ENCODE measurements at regions not wholly inside any gene's neighbourhood (a gene's known extent, or its start where the extent isn't known, plus 50 kb on each side); places are given as distances from the start of the nearest gene placed in this dataset.

- Histone ChIP-seq H3K36me3 (ENCODE audit: control insufficient read depth, insufficient read depth, low read length) (no peaks in the 10 kb centered on the region), H3K4me1 (ENCODE audit: control insufficient read depth, insufficient read depth, low read length, poor library complexity, severe bottlenecking) (no peaks in the 10 kb centered on the region), H3K9me3 (ENCODE audit: control insufficient read depth in 2 of 2, low read length in 2 of 2) (no peaks in the 10 kb centered on the region), H3K27me3 (ENCODE audit: control insufficient read depth, insufficient read depth, low read length) (no peaks in the 10 kb centered on the region), H3K4me3 (ENCODE audit: low read depth, low read length) (no peak overlapping the region), H3K27ac (ENCODE audit: insufficient read depth, low read length, poor library complexity, severe bottlenecking) (no peak overlapping the region)
- Mint-ChIP-seq H3K27me3 (no peaks in the 10 kb centered on the region), H3K36me3 (no peaks in the 10 kb centered on the region), H3K27ac (no peak overlapping the region), H3K9me3 (peaks cover 1 to 9% (median 7%) of the 10 kb centered on the region in 7 donors), H3K4me1 (no peaks in the 10 kb centered on the region), H3K4me3 (no peak overlapping the region)
- ATAC-seq (ENCODE audit: low read depth in 2 of 2): no peak
- DNase-seq: no peak
Observed at GRCh38 chr3:3636815-3637214, 162.4 kb upstream of the LRRN1 start.

GRCh38 chr3:3635109-3635508 is 164.1 kb upstream of the LRRN1 start:
- H3K9me3 Mint-ChIP-seq: peaks cover 1 to 9% (median 8%) of the 10 kb centered on the region in 7 donors
- H3K4me3 Mint-ChIP-seq: no peak overlapping the region

GRCh38 chr3:3634326-3634725 is 164.9 kb upstream of the LRRN1 start:
- H3K4me3 Mint-ChIP-seq: no peak overlapping the region
- H3K4me1 Mint-ChIP-seq: no peaks in the 10 kb centered on the region
- Histone ChIP-seq H3K9me3 (ENCODE audit: control insufficient read depth in 2 of 2, low read length in 2 of 2) (no peaks in the 10 kb centered on the region), H3K4me3 (ENCODE audit: low read depth, low read length) (no peak overlapping the region), H3K4me1 (ENCODE audit: control insufficient read depth, insufficient read depth, low read length, poor library complexity, severe bottlenecking) (no peaks in the 10 kb centered on the region), H3K27ac (ENCODE audit: insufficient read depth, low read length, poor library complexity, severe bottlenecking) (no peak overlapping the region), H3K36me3 (ENCODE audit: control insufficient read depth, insufficient read depth, low read length) (no peaks in the 10 kb centered on the region), H3K27me3 (ENCODE audit: control insufficient read depth, insufficient read depth, low read length) (no peaks in the 10 kb centered on the region)
- DNase-seq (no peak), ATAC-seq (ENCODE audit: low read depth in 2 of 2) (no peak)
- no peak overlapping the region for H3K27ac Mint-ChIP-seq
- no peaks in the 10 kb centered on the region for H3K36me3 Mint-ChIP-seq
- no peaks in the 10 kb centered on the region for H3K27me3 Mint-ChIP-seq
- peaks cover 1 to 14% (median 9%) of the 10 kb centered on the region in 7 donors for H3K9me3 Mint-ChIP-seq

More at GRCh38 chr3:3635109-3635508, 164.1 kb upstream of the LRRN1 start:
- H3K9me3 ChIP-seq (ENCODE audit: control insufficient read depth in 2 of 2, low read length in 2 of 2): no peaks in the 10 kb centered on the region
- H3K36me3 Mint-ChIP-seq: no peaks in the 10 kb centered on the region
- H3K4me1 ChIP-seq (ENCODE audit: control insufficient read depth, insufficient read depth, low read length, poor library complexity, severe bottlenecking): no peaks in the 10 kb centered on the region
- ATAC-seq (ENCODE audit: low read depth in 2 of 2) (no peak), DNase-seq (no peak)
- no peak overlapping the region for H3K4me3 ChIP-seq (ENCODE audit: low read depth, low read length)
- no peaks in the 10 kb centered on the region for H3K27me3 Mint-ChIP-seq
- H3K27ac ChIP-seq (ENCODE audit: insufficient read depth, low read length, poor library complexity, severe bottlenecking): no peak overlapping the region
- no peaks in the 10 kb centered on the region for H3K27me3 ChIP-seq (ENCODE audit: control insufficient read depth, insufficient read depth, low read length)
- no peaks in the 10 kb centered on the region for H3K36me3 ChIP-seq (ENCODE audit: control insufficient read depth, insufficient read depth, low read length)
- H3K27ac Mint-ChIP-seq: no peak overlapping the region
- H3K4me1 Mint-ChIP-seq: no peaks in the 10 kb centered on the region

- no peaks in the 10 kb centered on the region for H3K36me3 ChIP-seq (ENCODE audit: control insufficient read depth, insufficient read depth, low read length)
- H3K27ac ChIP-seq (ENCODE audit: insufficient read depth, low read length, poor library complexity, severe bottlenecking): no peak overlapping the region
- Mint-ChIP-seq H3K27ac (no peak overlapping the region), H3K36me3 (no peaks in the 10 kb centered on the region), H3K27me3 (no peaks in the 10 kb centered on the region), H3K4me3 (no peak overlapping the region), H3K9me3 (peaks cover 1 to 14% (median 9%) of the 10 kb centered on the region in 7 donors), H3K4me1 (no peaks in the 10 kb centered on the region)
- DNase-seq (no peak), ATAC-seq (ENCODE audit: low read depth in 2 of 2) (no peak)
- H3K4me3 ChIP-seq (ENCODE audit: low read depth, low read length): no peak overlapping the region
- no peaks in the 10 kb centered on the region for H3K9me3 ChIP-seq (ENCODE audit: control insufficient read depth in 2 of 2, low read length in 2 of 2)
- H3K4me1 ChIP-seq (ENCODE audit: control insufficient read depth, insufficient read depth, low read length, poor library complexity, severe bottlenecking): no peaks in the 10 kb centered on the region
- no peaks in the 10 kb centered on the region for H3K27me3 ChIP-seq (ENCODE audit: control insufficient read depth, insufficient read depth, low read length)
Observed at GRCh38 chr3:3633761-3634160, 165.5 kb upstream of the LRRN1 start.

- no peak overlapping the region for H3K4me3 ChIP-seq (ENCODE audit: low read depth, low read length)
- no peaks in the 10 kb centered on the region for H3K36me3 ChIP-seq (ENCODE audit: control insufficient read depth, insufficient read depth, low read length)
- no peaks in the 10 kb centered on the region for H3K27me3 Mint-ChIP-seq
- H3K27ac ChIP-seq (ENCODE audit: insufficient read depth, low read length, poor library complexity, severe bottlenecking): no peak overlapping the region
- no peaks in the 10 kb centered on the region for H3K4me1 ChIP-seq (ENCODE audit: control insufficient read depth, insufficient read depth, low read length, poor library complexity, severe bottlenecking)
- H3K4me1 Mint-ChIP-seq: no peaks in the 10 kb centered on the region
- no peak overlapping the region for H3K4me3 Mint-ChIP-seq
- peaks cover 1 to 14% (median 9%) of the 10 kb centered on the region in 7 donors for H3K9me3 Mint-ChIP-seq
- no peaks in the 10 kb centered on the region for H3K36me3 Mint-ChIP-seq
- no peak for DNase-seq
- no peak overlapping the region for H3K27ac Mint-ChIP-seq
- H3K27me3 ChIP-seq (ENCODE audit: control insufficient read depth, insufficient read depth, low read length): no peaks in the 10 kb centered on the region
- H3K9me3 ChIP-seq (ENCODE audit: control insufficient read depth in 2 of 2, low read length in 2 of 2): no peaks in the 10 kb centered on the region
- ATAC-seq (ENCODE audit: low read depth in 2 of 2): no peak
Observed at GRCh38 chr3:3632449-3632848, 166.8 kb upstream of the LRRN1 start.

- H3K4me3 Mint-ChIP-seq: no peak overlapping the region
- H3K9me3 ChIP-seq (ENCODE audit: control insufficient read depth in 2 of 2, low read length in 2 of 2): no peaks in the 10 kb centered on the region
- peaks cover 3 to 14% (median 8%) of the 10 kb centered on the region in 7 donors for H3K9me3 Mint-ChIP-seq
- no peak overlapping the region for H3K4me3 ChIP-seq (ENCODE audit: low read depth, low read length)
- no peak overlapping the region for H3K27ac Mint-ChIP-seq
- no peak overlapping the region for H3K27ac ChIP-seq (ENCODE audit: insufficient read depth, low read length, poor library complexity, severe bottlenecking)
- no peaks in the 10 kb centered on the region for H3K27me3 Mint-ChIP-seq
- ATAC-seq (ENCODE audit: low read depth in 2 of 2) (no peak), DNase-seq (no peak)
- H3K4me1 Mint-ChIP-seq: no peaks in the 10 kb centered on the region
- no peaks in the 10 kb centered on the region for H3K36me3 ChIP-seq (ENCODE audit: control insufficient read depth, insufficient read depth, low read length)
- no peaks in the 10 kb centered on the region for H3K27me3 ChIP-seq (ENCODE audit: control insufficient read depth, insufficient read depth, low read length)
- H3K4me1 ChIP-seq (ENCODE audit: control insufficient read depth, insufficient read depth, low read length, poor library complexity, severe bottlenecking): no peaks in the 10 kb centered on the region
- no peaks in the 10 kb centered on the region for H3K36me3 Mint-ChIP-seq
Observed at GRCh38 chr3:3631114-3631513, 168.1 kb upstream of the LRRN1 start.

- H3K27me3 ChIP-seq (ENCODE audit: control insufficient read depth, insufficient read depth, low read length): no peaks in the 10 kb centered on the region
- ATAC-seq (ENCODE audit: low read depth in 2 of 2) (no peak), DNase-seq (no peak)
- Mint-ChIP-seq H3K27me3 (no peaks in the 10 kb centered on the region), H3K27ac (no peak overlapping the region), H3K9me3 (peaks cover 4 to 14% (median 8%) of the 10 kb centered on the region in 7 donors), H3K4me1 (no peaks in the 10 kb centered on the region), H3K36me3 (no peaks in the 10 kb centered on the region), H3K4me3 (no peak overlapping the region)
- no peak overlapping the region for H3K4me3 ChIP-seq (ENCODE audit: low read depth, low read length)
- H3K36me3 ChIP-seq (ENCODE audit: control insufficient read depth, insufficient read depth, low read length): no peaks in the 10 kb centered on the region
- H3K27ac ChIP-seq (ENCODE audit: insufficient read depth, low read length, poor library complexity, severe bottlenecking): no peak overlapping the region
- no peaks in the 10 kb centered on the region for H3K4me1 ChIP-seq (ENCODE audit: control insufficient read depth, insufficient read depth, low read length, poor library complexity, severe bottlenecking)
- H3K9me3 ChIP-seq (ENCODE audit: control insufficient read depth in 2 of 2, low read length in 2 of 2): no peaks in the 10 kb centered on the region
Observed at GRCh38 chr3:3629911-3630310, 169.3 kb upstream of the LRRN1 start.

GRCh38 chr3:3628676-3629328 is 170.4 kb upstream of the LRRN1 start:
- DNase-seq (no peak), ATAC-seq (ENCODE audit: low read depth in 2 of 2) (no peak)
- Mint-ChIP-seq H3K27me3 (no peaks in the 10 kb centered on the region), H3K27ac (no peak overlapping the region), H3K36me3 (no peaks in the 10 kb centered on the region), H3K9me3 (peaks cover 0 to 15% (median 10%) of the 10 kb centered on the region in 7 donors), H3K4me3 (no peak overlapping the region), H3K4me1 (no peaks in the 10 kb centered on the region)
- no peaks in the 10 kb centered on the region for H3K27me3 ChIP-seq (ENCODE audit: control insufficient read depth, insufficient read depth, low read length)
- no peaks in the 10 kb centered on the region for H3K36me3 ChIP-seq (ENCODE audit: control insufficient read depth, insufficient read depth, low read length)
- no peak overlapping the region for H3K4me3 ChIP-seq (ENCODE audit: low read depth, low read length)
- H3K27ac ChIP-seq (ENCODE audit: insufficient read depth, low read length, poor library complexity, severe bottlenecking): no peak overlapping the region
- no peaks in the 10 kb centered on the region for H3K4me1 ChIP-seq (ENCODE audit: control insufficient read depth, insufficient read depth, low read length, poor library complexity, severe bottlenecking)
- H3K9me3 ChIP-seq (ENCODE audit: control insufficient read depth in 2 of 2, low read length in 2 of 2): no peaks in the 10 kb centered on the region
